Body of pancreas (tissue), 4 donors: ENCODE measurements at regions not wholly inside any gene's neighbourhood (a gene's known extent, or its start where the extent isn't known, plus 50 kb on each side); places are given as distances from the start of the nearest gene placed in this dataset.

Experiments used
- ATAC-seq: fragments of 150-250 bp; one replicate; pipeline ENCODE4 v1.9.1; 2016
- DNase-seq, 4 donors: peaks; one replicate each; pipeline ENCODE4 v3.0.0-alpha.2; 2019
- H3K27ac ChIP-seq, 4 donors: fragments of 200-600 bp; sonication (generic); 1 replicate in 3 of 4; 2 replicates in 1 of 4; pipeline versions ENCODE4 v1.5.1 to v1.6.1; 2016 to 2019; ENCODE audit warnings: mild to moderate bottlenecking in 1 of 4, mixed read lengths in 1 of 4, moderate library complexity in 1 of 4
- H3K27me3 ChIP-seq, 2 donors: fragments of 200-600 bp; sonication (generic); one replicate each; pipeline ENCODE4 v1.6.0; 2016; ENCODE audit warnings: mild to moderate bottlenecking in 1 of 2
- H3K36me3 ChIP-seq, 2 donors: fragments of 200-600 bp; sonication (generic); replicated peaks in 1 of 2; 2 replicates each; pipeline ENCODE4 v1.5.1; 2016; ENCODE audit warnings: low read depth in 2 of 2; ENCODE audit not compliant: insufficient read depth in 1 of 2
- H3K4me1 ChIP-seq: fragments of 200-600 bp; sonication (generic); one replicate; pipeline ENCODE4 v1.6.0; 2016
- H3K4me3 ChIP-seq, 2 donors: fragments of 200-600 bp; sonication (generic); 1 replicate in 1 of 2; 2 replicates in 1 of 2; pipeline ENCODE4 v1.5.1; 2016 to 2019
- H3K9me3 ChIP-seq, 3 donors: fragments of 200-600 bp; sonication (generic); 1 replicate in 2 of 3; 2 replicates in 1 of 3; pipeline ENCODE4 v1.5.1; 2016
- POLR2A ChIP-seq, 3 donors: fragments of 450-650 bp; IDR thresholded peaks; one replicate each; pipeline ENCODE4 v1.6.1; 2016; ENCODE audit warnings: antibody characterized with exemption in 3 of 3, mild to moderate bottlenecking in 2 of 3
- WGBS, 2 donors: methylation state at CpG; one replicate each; pipeline ENCODE4 v1.1.5; 2017; 5-methylcytosine and 5-hydroxymethylcytosine counted together
- intact Hi-C: fragments of 100-400 bp; cut with DNase I; formaldehyde crosslinking; loops from one replicate; pipeline ENCODE4 v1.15.1; 2023
- TF ChIP-seq, protein P1 (sequence below), 7 experiments: fragments of 450-650 bp in 4 of 7; fragments of 200-600 bp in 3 of 7; sonication (generic) in 3 of 7; IDR thresholded peaks; one replicate each; pipeline ENCODE4 v1.5.1; 2016 to 2019; ENCODE audit warnings: antibody characterized with exemption in 7 of 7

- 35 to 47% methylated on average over 4 of the region's 4 CpGs for WGBS, 2 donors
- Histone ChIP-seq H3K4me3 (no peak overlapping the region), H3K27ac (peak overlapping the region in 2 of 4 donors; percentile 20 to 33), H3K27me3 (no peaks in the 10 kb centered on the region), H3K36me3 (no peaks in the 10 kb centered on the region), H3K4me1 (no peaks in the 10 kb centered on the region), H3K9me3 (no peaks in the 10 kb centered on the region)
- intact Hi-C loops: no loop called here
- no peak for DNase-seq
- peak; percentile 50 for ATAC-seq
- TF ChIP-seq, protein P1, sequence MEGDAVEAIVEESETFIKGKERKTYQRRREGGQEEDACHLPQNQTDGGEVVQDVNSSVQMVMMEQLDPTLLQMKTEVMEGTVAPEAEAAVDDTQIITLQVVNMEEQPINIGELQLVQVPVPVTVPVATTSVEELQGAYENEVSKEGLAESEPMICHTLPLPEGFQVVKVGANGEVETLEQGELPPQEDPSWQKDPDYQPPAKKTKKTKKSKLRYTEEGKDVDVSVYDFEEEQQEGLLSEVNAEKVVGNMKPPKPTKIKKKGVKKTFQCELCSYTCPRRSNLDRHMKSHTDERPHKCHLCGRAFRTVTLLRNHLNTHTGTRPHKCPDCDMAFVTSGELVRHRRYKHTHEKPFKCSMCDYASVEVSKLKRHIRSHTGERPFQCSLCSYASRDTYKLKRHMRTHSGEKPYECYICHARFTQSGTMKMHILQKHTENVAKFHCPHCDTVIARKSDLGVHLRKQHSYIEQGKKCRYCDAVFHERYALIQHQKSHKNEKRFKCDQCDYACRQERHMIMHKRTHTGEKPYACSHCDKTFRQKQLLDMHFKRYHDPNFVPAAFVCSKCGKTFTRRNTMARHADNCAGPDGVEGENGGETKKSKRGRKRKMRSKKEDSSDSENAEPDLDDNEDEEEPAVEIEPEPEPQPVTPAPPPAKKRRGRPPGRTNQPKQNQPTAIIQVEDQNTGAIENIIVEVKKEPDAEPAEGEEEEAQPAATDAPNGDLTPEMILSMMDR (IDR thresholded peaks at IDR 0.05): no peak
- TF ChIP-seq POLR2A (IDR thresholded peaks at IDR 0.05): no peak
These were observed 64.5 kb upstream of the EPCAM start for GRCh38 chr2:47304654-47305053.

GRCh38 chr2:47303341-47304148, 65.6 kb upstream of the EPCAM start:
- ATAC-seq (no peak), DNase-seq (no peak)
- H3K27ac ChIP-seq: no peak overlapping the region
- no peaks in the 10 kb centered on the region for H3K4me1 ChIP-seq
- TF ChIP-seq POLR2A (IDR thresholded peaks at IDR 0.05): no peak
- TF ChIP-seq, protein P1 (IDR thresholded peaks at IDR 0.05): no peak
- H3K36me3 ChIP-seq: no peaks in the 10 kb centered on the region
- no peaks in the 10 kb centered on the region for H3K27me3 ChIP-seq
- H3K9me3 ChIP-seq: no peaks in the 10 kb centered on the region
- no peak overlapping the region for H3K4me3 ChIP-seq
- intact Hi-C loops: no loop called here
- 41 to 46% methylated on average over 3 of the region's 3 CpGs for WGBS, 2 donors

DNA sequence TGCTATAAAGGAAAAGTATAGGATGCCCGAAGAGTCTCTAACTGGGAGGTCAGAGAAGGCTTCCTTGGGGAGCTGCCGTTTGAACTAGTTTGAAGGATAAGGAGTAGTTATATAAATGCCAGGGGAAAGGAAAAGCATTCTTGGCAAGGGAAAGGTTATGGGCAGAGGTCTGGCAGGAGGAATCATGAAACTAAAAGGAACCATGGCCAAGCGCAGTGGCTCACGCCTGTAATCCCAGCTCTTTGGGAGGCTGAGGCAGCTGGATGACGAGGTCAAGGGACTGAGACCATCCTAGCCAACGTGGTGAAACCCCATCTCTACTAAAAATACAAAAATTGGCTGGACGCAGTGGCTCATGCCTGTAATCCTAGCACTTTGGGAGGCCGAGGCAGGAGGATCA, 66.8 kb upstream of the EPCAM start:
- Histone ChIP-seq H3K4me3 (no peak overlapping the region), H3K9me3 (no peaks in the 10 kb centered on the region), H3K36me3 (no peaks in the 10 kb centered on the region), H3K4me1 (no peaks in the 10 kb centered on the region), H3K27ac (no peak overlapping the region), H3K27me3 (no peaks in the 10 kb centered on the region)
- ATAC-seq: no peak
- intact Hi-C loops: no loop called here
- no peak for DNase-seq
- WGBS, 2 donors: 70 to 78% methylated on average over 8 of the region's 8 CpGs
- TF ChIP-seq, protein P1 (IDR thresholded peaks at IDR 0.05): no peak
- no peak for TF ChIP-seq POLR2A (IDR thresholded peaks at IDR 0.05)

DNA sequence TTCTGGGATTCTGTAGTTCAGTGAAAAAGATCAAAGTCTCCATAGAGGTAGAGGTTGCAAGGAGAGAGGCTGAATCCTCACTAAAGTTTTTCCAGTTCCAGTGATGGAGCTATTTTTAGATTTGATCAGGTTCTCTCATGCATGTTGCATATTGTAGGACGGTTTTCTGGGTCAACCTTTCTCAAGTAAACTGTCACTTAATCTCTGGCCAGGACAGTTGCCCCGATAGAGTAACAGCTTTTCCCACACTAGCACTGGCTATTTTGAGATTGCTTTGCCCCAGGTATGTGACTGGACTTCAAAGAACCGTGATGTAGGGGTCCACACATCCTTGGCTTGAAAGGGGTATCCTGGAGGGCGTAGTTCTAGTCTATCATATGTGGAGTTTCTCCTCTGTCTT, 67.4 kb upstream of the EPCAM start:
- ATAC-seq (no peak), DNase-seq (no peak)
- TF ChIP-seq, protein P1 (IDR thresholded peaks at IDR 0.05): no peak
- no peak for TF ChIP-seq POLR2A (IDR thresholded peaks at IDR 0.05)
- WGBS, 2 donors: 57 to 66% methylated on average over 4 of the region's 4 CpGs
- intact Hi-C loops: no loop called here
- H3K4me3 ChIP-seq: no peak overlapping the region
- no peaks in the 10 kb centered on the region for H3K9me3 ChIP-seq
- no peak overlapping the region for H3K27ac ChIP-seq
- H3K36me3 ChIP-seq: no peaks in the 10 kb centered on the region
- no peaks in the 10 kb centered on the region for H3K27me3 ChIP-seq
- no peaks in the 10 kb centered on the region for H3K4me1 ChIP-seq

DNA sequence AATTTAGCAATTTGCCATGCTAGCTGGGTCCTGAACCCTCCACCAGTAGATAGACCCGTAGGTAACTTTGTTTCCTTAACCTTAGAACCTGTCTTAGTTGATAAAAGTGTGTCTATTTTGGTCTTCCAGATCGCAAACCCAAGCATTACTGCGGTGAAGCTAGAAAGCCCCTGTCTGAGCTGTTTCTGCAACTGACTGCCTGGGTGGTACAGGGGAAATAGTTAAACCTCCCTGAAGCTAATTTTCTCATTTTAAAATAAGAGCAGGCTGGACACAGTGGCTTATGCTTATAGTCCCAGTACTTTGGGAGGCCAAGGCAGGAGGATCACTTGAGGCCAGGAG, 67.9 kb upstream of the EPCAM start:
- no peak for TF ChIP-seq POLR2A (IDR thresholded peaks at IDR 0.05)
- TF ChIP-seq, protein P1 (IDR thresholded peaks at IDR 0.05): no peak
- Histone ChIP-seq H3K27ac (no peak overlapping the region), H3K9me3 (no peaks in the 10 kb centered on the region), H3K36me3 (no peaks in the 10 kb centered on the region), H3K27me3 (no peaks in the 10 kb centered on the region), H3K4me3 (no peak overlapping the region), H3K4me1 (no peaks in the 10 kb centered on the region)
- ATAC-seq (no peak), DNase-seq (no peak)
- intact Hi-C loops: no loop called here
- WGBS, 2 donors: 65 to 68% methylated on average over 3 of the region's 3 CpGs
